ENCODE measurements at regions not wholly inside any gene's neighbourhood (a gene's known extent, or its start where the extent isn't known, plus 50 kb on each side); places are given as distances from the start of the nearest gene placed in this dataset.

- no peak overlapping the region for H3K4me3 ChIP-seq (ENCODE audit: severe bottlenecking)
- no peaks in the 10 kb centered on the region for H3K36me3 ChIP-seq (ENCODE audit: low read depth)
- H3K27ac ChIP-seq (ENCODE audit: poor library complexity, severe bottlenecking), result no peak overlapping the region
- H3K4me1 ChIP-seq (ENCODE audit: insufficient read depth, poor library complexity, severe bottlenecking), result no peaks in the 10 kb centered on the region
- H3K9me3 ChIP-seq (ENCODE audit: severe bottlenecking), result no peaks in the 10 kb centered on the region
- DNase-seq (ENCODE audit: low spot score) (no peak), ATAC-seq (ENCODE audit: low read depth) (no peak)
- H3K27me3 ChIP-seq (ENCODE audit: insufficient read depth, poor library complexity, severe bottlenecking), result no peaks in the 10 kb centered on the region
- TF ChIP-seq CTCF (IDR thresholded peaks at IDR 0.05; ENCODE audit: poor library complexity, severe bottlenecking), result no peak
Observed at GRCh38 chr3:107085261-107085660, 292.0 kb upstream of the CCDC54 start.

GRCh38 chr3:107092121-107092520 lies 285.1 kb upstream of the CCDC54 start:
- DNase-seq (ENCODE audit: low spot score) (no peak), ATAC-seq (ENCODE audit: low read depth) (no peak)
- no peaks in the 10 kb centered on the region for H3K27me3 ChIP-seq (ENCODE audit: insufficient read depth, poor library complexity, severe bottlenecking)
- H3K27ac ChIP-seq (ENCODE audit: poor library complexity, severe bottlenecking), result no peak overlapping the region
- TF ChIP-seq CTCF (IDR thresholded peaks at IDR 0.05; ENCODE audit: poor library complexity, severe bottlenecking), result no peak
- no peaks in the 10 kb centered on the region for H3K4me1 ChIP-seq (ENCODE audit: insufficient read depth, poor library complexity, severe bottlenecking)
- H3K36me3 ChIP-seq (ENCODE audit: low read depth), result no peaks in the 10 kb centered on the region
- H3K4me3 ChIP-seq (ENCODE audit: severe bottlenecking), result no peak overlapping the region
- no peaks in the 10 kb centered on the region for H3K9me3 ChIP-seq (ENCODE audit: severe bottlenecking)

- H3K36me3 ChIP-seq (ENCODE audit: low read depth), result no peaks in the 10 kb centered on the region
- H3K27me3 ChIP-seq (ENCODE audit: insufficient read depth, poor library complexity, severe bottlenecking), result no peaks in the 10 kb centered on the region
- H3K9me3 ChIP-seq (ENCODE audit: severe bottlenecking), result no peaks in the 10 kb centered on the region
- no peaks in the 10 kb centered on the region for H3K4me1 ChIP-seq (ENCODE audit: insufficient read depth, poor library complexity, severe bottlenecking)
- no peak for DNase-seq (ENCODE audit: low spot score)
- H3K4me3 ChIP-seq (ENCODE audit: severe bottlenecking), result no peak overlapping the region
- ATAC-seq (ENCODE audit: low read depth), result no peak
- no peak for TF ChIP-seq CTCF (IDR thresholded peaks at IDR 0.05; ENCODE audit: poor library complexity, severe bottlenecking)
- no peak overlapping the region for H3K27ac ChIP-seq (ENCODE audit: poor library complexity, severe bottlenecking)
Observed at GRCh38 chr3:107098864-107099263, 278.4 kb upstream of the CCDC54 start.

- H3K27me3 ChIP-seq (ENCODE audit: insufficient read depth, poor library complexity, severe bottlenecking), result no peaks in the 10 kb centered on the region
- H3K36me3 ChIP-seq (ENCODE audit: low read depth), result no peaks in the 10 kb centered on the region
- no peak for TF ChIP-seq CTCF (IDR thresholded peaks at IDR 0.05; ENCODE audit: poor library complexity, severe bottlenecking)
- DNase-seq (ENCODE audit: low spot score), result no peak
- no peaks in the 10 kb centered on the region for H3K9me3 ChIP-seq (ENCODE audit: severe bottlenecking)
- H3K4me3 ChIP-seq (ENCODE audit: severe bottlenecking), result no peak overlapping the region
- H3K4me1 ChIP-seq (ENCODE audit: insufficient read depth, poor library complexity, severe bottlenecking), result no peaks in the 10 kb centered on the region
- no peak overlapping the region for H3K27ac ChIP-seq (ENCODE audit: poor library complexity, severe bottlenecking)
- no peak for ATAC-seq (ENCODE audit: low read depth)
Observed at GRCh38 chr3:107100137-107100536, 277.1 kb upstream of the CCDC54 start.

GRCh38 chr3:107100573-107100972 lies 276.7 kb upstream of the CCDC54 start:
- no peak overlapping the region for H3K27ac ChIP-seq (ENCODE audit: poor library complexity, severe bottlenecking)
- no peak for DNase-seq (ENCODE audit: low spot score)

More at GRCh38 chr3:107100573-107100972, 276.7 kb upstream of the CCDC54 start:
- Histone ChIP-seq H3K4me1 (ENCODE audit: insufficient read depth, poor library complexity, severe bottlenecking) (no peaks in the 10 kb centered on the region), H3K36me3 (ENCODE audit: low read depth) (no peaks in the 10 kb centered on the region), H3K4me3 (ENCODE audit: severe bottlenecking) (no peak overlapping the region), H3K9me3 (ENCODE audit: severe bottlenecking) (no peaks in the 10 kb centered on the region), H3K27me3 (ENCODE audit: insufficient read depth, poor library complexity, severe bottlenecking) (no peaks in the 10 kb centered on the region)
- no peak for ATAC-seq (ENCODE audit: low read depth)
- TF ChIP-seq CTCF (IDR thresholded peaks at IDR 0.05; ENCODE audit: poor library complexity, severe bottlenecking), result no peak
